ENCODE measurements at regions not wholly inside any gene's neighbourhood (a gene's known extent, or its start where the extent isn't known, plus 50 kb on each side); places are given as distances from the start of the nearest gene placed in this dataset.

DNA sequence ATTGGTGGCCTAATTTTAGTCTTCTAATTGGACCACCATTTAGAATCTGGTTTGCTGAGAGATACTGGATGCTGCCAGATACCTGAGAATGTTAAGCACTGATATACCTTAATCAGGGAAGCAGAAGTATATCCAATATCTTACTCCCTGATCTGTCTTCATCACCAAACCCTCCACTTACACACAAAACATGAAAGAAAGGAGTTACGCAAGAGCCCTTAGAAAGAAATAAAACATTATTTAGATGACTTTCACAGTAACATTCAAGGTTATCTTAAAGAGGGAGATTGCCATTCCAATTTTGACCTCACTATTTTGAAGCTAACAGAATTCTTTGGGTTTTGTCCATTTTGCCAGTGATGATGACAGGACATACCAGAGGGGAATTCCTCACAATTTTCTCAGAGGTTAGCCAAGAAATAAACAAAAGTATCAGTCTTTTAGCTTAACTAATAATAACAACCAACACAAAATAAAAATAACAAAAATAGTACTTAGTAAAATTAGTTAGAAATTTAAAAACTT, 496.1 kb downstream of the NFIB start:
- no peaks in the 10 kb centered on the region for H3K36me3 ChIP-seq (ENCODE audit: control insufficient read depth in 2 of 2, extremely low read depth in 1 of 2, insufficient read depth in 2 of 2, low read length in 2 of 2)
- H3K4me3 ChIP-seq (replicated peaks in 1 of 3; ENCODE audit: insufficient read depth in 1 of 3, low read depth in 1 of 3, low read length in 3 of 3), result no peak overlapping the region
- BruUV-seq (replicated peaks), result no TSS peak
- no peaks in the 10 kb centered on the region for H3K9me1 ChIP-seq (replicated peaks; ENCODE audit: control insufficient read depth, extremely low read depth, insufficient read depth, low read length)
- no peaks in the 10 kb centered on the region for H3K4me1 ChIP-seq (ENCODE audit: control insufficient read depth, extremely low read depth, insufficient read depth, low read length)
- H3K27me3 ChIP-seq (ENCODE audit: control insufficient read depth in 2 of 2, insufficient read depth in 2 of 2, low read length in 2 of 2), result no peaks in the 10 kb centered on the region
- no peaks in the 10 kb centered on the region for H3K79me2 ChIP-seq (ENCODE audit: control insufficient read depth, insufficient read depth, low read length)
- dilution Hi-C loops (cut with MboI; ENCODE audit: extremely low pct_ligation_motif_present, low sequenced_read_pairs) (no loop called here), intact Hi-C loops (cut with micrococcal nuclease) (loop anchor here (2.0 kb wide), 1 partner anchor 21 kb away; no protein-coding TSS in a partner anchor)
- TF ChIP-seq CTCF (IDR thresholded peaks at IDR 0.05; ENCODE audit: extremely low read depth in 1 of 2, insufficient read depth in 1 of 2, low read depth in 1 of 2, low read length in 2 of 2) (no peak), MAX (IDR thresholded peaks at IDR 0.05; ENCODE audit: insufficient read depth, insufficient read length) (no peak), FOS (IDR thresholded peaks at IDR 0.05; ENCODE audit: borderline replicate concordance, insufficient read depth, low read length) (no peak), POLR2AphosphoS5 (IDR thresholded peaks at IDR 0.05; ENCODE audit: insufficient read depth, low read depth, low read length) (no peak), MYC (IDR thresholded peaks at IDR 0.05; ENCODE audit: low read depth, low read length) (no peak), JUN (IDR thresholded peaks at IDR 0.05; ENCODE audit: borderline replicate concordance, insufficient read depth, insufficient read length, low read depth) (no peak), EZH2 (IDR thresholded peaks at IDR 0.05; ENCODE audit: borderline replicate concordance, low read depth, low read length, severe bottlenecking) (no peak)
- H3K9ac ChIP-seq (replicated peaks; ENCODE audit: extremely low read depth, insufficient read depth, low read length), result no peak overlapping the region
- no peak overlapping the region for H3K27ac ChIP-seq (ENCODE audit: insufficient read depth, low read depth, low read length)
- no peaks in the 10 kb centered on the region for H3K9me3 ChIP-seq (replicated peaks; ENCODE audit: control insufficient read depth, insufficient read depth, low read length)
- POLR2A ChIA-PET, result no interaction called here
- FAIRE-seq (no peak), DNase-seq (ENCODE audit: low read depth, low spot score) (no peak)
- H2AFZ ChIP-seq (ENCODE audit: low read depth, low read length), result no peak overlapping the region
- H3K4me2 ChIP-seq (ENCODE audit: insufficient read depth, low read length), result no peak overlapping the region
- CTCF ChIA-PET, result no interaction called here
- H4K20me1 ChIP-seq (replicated peaks; ENCODE audit: control insufficient read depth, extremely low read depth, insufficient read depth, low read length), result no peaks in the 10 kb centered on the region

All from endothelial cell of umbilical vein (primary cell).